Suprapubic skin (tissue), 4 donors: ENCODE measurements at regions not wholly inside any gene's neighbourhood (a gene's known extent, or its start where the extent isn't known, plus 50 kb on each side); places are given as distances from the start of the nearest gene placed in this dataset.

Experiments used
- DNase-seq, 2 donors: peaks; one replicate each; pipeline ENCODE4 v3.0.0-alpha.2; 2019; ENCODE audit warnings: low spot score in 2 of 2
- H3K27ac ChIP-seq: fragments of 200-600 bp; sonication (generic); one replicate; pipeline ENCODE4 v1.5.1; 2019
- H3K27me3 ChIP-seq: fragments of 200-600 bp; sonication (generic); one replicate; pipeline ENCODE4 v1.5.1; 2019
- H3K36me3 ChIP-seq: fragments of 200-600 bp; sonication (generic); one replicate; pipeline ENCODE4 v1.5.1; 2019
- H3K4me1 ChIP-seq: fragments of 200-600 bp; sonication (generic); one replicate; pipeline ENCODE4 v1.5.1; 2019
- H3K4me3 ChIP-seq: fragments of 200-600 bp; sonication (generic); one replicate; pipeline ENCODE4 v1.5.1; 2019; ENCODE audit warnings: mild to moderate bottlenecking
- H3K9me3 ChIP-seq: fragments of 200-600 bp; sonication (generic); one replicate; pipeline ENCODE4 v1.5.1; 2019
- EP300 ChIP-seq: sonication (generic); formaldehyde crosslinking; IDR thresholded peaks from one replicate; pipeline ENCODE4 v1.6.1; 2017; ENCODE audit warnings: antibody characterized with exemption
- POLR2A ChIP-seq, 2 donors: fragments of 450-650 bp; IDR thresholded peaks; one replicate each; pipeline ENCODE4 v1.6.1; 2017; ENCODE audit warnings: antibody characterized with exemption in 2 of 2, mild to moderate bottlenecking in 2 of 2, moderate library complexity in 2 of 2
- POLR2AphosphoS5 ChIP-seq, 3 donors: sonication (generic); formaldehyde crosslinking; IDR thresholded peaks; one replicate each; pipeline ENCODE4 v1.6.1; 2017; ENCODE audit warnings: antibody characterized with exemption in 3 of 3
- WGBS: methylation state at CpG from one replicate; pipeline ENCODE4 v1.1.5; 2018; 5-methylcytosine and 5-hydroxymethylcytosine counted together
- TF ChIP-seq, protein P1 (sequence below), 2 donors: fragments of 200-600 bp in 1 of 2; fragments of 450-650 bp in 1 of 2; sonication (generic) in 1 of 2; IDR thresholded peaks; one replicate each; pipeline ENCODE4 v1.5.1; 2016 to 2019; ENCODE audit warnings: antibody characterized with exemption in 2 of 2, mild to moderate bottlenecking in 1 of 2, moderate library complexity in 1 of 2

DNA sequence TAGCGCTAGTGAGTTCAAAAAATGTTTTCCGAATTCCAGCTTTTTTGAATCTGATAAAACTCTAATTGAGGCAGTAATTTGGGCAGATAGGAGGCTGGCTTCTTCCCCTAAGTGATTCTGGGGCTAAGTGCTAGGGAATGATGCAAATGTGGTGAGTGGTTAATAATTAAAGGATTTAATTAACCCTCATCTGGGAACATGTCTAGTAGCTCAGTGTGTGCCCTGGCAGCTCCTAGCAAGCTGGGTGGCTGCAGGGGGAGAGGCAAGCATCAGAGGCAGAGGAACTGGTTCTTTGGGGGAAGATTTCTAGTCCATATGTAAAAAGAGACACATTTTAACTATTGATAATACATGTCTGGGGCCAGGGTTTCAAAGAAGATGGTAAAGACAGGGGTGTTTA, 354.5 kb downstream of the WDR11 start:
- Histone ChIP-seq H3K4me3 (no peak overlapping the region), H3K36me3 (no peaks in the 10 kb centered on the region), H3K4me1 (no peaks in the 10 kb centered on the region), H3K27me3 (no peaks in the 10 kb centered on the region), H3K9me3 (no peaks in the 10 kb centered on the region), H3K27ac (no peak overlapping the region)
- DNase-seq, result no peak
- TF ChIP-seq, protein P1, sequence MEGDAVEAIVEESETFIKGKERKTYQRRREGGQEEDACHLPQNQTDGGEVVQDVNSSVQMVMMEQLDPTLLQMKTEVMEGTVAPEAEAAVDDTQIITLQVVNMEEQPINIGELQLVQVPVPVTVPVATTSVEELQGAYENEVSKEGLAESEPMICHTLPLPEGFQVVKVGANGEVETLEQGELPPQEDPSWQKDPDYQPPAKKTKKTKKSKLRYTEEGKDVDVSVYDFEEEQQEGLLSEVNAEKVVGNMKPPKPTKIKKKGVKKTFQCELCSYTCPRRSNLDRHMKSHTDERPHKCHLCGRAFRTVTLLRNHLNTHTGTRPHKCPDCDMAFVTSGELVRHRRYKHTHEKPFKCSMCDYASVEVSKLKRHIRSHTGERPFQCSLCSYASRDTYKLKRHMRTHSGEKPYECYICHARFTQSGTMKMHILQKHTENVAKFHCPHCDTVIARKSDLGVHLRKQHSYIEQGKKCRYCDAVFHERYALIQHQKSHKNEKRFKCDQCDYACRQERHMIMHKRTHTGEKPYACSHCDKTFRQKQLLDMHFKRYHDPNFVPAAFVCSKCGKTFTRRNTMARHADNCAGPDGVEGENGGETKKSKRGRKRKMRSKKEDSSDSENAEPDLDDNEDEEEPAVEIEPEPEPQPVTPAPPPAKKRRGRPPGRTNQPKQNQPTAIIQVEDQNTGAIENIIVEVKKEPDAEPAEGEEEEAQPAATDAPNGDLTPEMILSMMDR (IDR thresholded peaks at IDR 0.05), result no peak
- TF ChIP-seq POLR2AphosphoS5 (IDR thresholded peaks at IDR 0.05) (no peak), POLR2A (IDR thresholded peaks at IDR 0.05) (no peak), EP300 (no peak)
- 83% methylated on average over 2 of the region's 2 CpGs for WGBS

DNA sequence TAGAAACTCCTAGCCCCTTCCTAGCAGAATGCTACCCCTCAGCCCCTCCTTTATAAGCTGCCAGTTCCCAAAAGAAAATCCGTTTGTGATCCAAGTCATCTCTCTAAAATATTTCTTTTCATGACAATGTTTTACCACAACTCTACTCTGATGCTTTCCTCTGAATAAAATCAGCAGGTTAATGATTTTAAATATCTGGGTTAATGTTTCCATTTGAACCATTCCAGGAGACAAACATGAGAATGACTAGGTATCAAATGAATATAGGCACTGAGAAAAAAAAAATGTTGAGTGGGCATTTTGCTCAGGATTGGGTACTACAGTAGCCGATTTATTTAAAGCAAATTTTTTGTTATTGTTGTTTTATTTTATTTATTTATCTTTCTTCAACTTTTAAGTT, 360.3 kb downstream of the WDR11 start:
- TF ChIP-seq POLR2A (IDR thresholded peaks at IDR 0.05), result no peak
- no peak for TF ChIP-seq POLR2AphosphoS5 (IDR thresholded peaks at IDR 0.05)
- TF ChIP-seq, protein P1 (IDR thresholded peaks at IDR 0.05), result no peak
- no peak for TF ChIP-seq EP300
- Histone ChIP-seq H3K4me1 (peaks cover 8% of the 10 kb centered on the region), H3K4me3 (no peak overlapping the region), H3K36me3 (no peaks in the 10 kb centered on the region), H3K9me3 (no peaks in the 10 kb centered on the region), H3K27me3 (no peaks in the 10 kb centered on the region), H3K27ac (no peak overlapping the region)
- WGBS, result 87% methylated on average over 2 of the region's 2 CpGs
- no peak for DNase-seq

DNA sequence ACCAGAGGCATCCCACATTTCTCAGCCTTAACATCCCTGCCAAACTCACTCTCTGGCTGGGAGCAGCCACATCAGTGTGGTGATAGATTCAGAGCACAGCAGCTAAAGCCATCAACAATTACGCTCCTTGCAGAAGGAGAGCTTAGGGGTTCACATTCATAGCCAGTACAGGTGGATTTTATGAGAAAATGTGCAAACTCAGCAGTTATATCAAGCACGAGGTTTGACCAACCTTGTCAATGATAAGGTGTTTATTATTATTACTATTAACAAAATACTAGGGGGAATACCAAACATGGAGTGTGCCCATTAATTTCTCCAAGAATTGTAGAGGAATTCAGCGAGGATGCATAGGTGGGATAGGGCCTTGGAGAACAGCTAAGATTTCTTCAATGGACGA, 362.3 kb downstream of the WDR11 start:
- no peak for TF ChIP-seq EP300
- no peak for TF ChIP-seq POLR2A (IDR thresholded peaks at IDR 0.05)
- TF ChIP-seq, protein P1 (IDR thresholded peaks at IDR 0.05), result no peak
- TF ChIP-seq POLR2AphosphoS5 (IDR thresholded peaks at IDR 0.05), result no peak
- DNase-seq, result no peak
- no peak overlapping the region for H3K4me3 ChIP-seq
- 94% methylated on average over 4 of the region's 4 CpGs for WGBS
- no peaks in the 10 kb centered on the region for H3K27me3 ChIP-seq
- no peaks in the 10 kb centered on the region for H3K36me3 ChIP-seq
- no peak overlapping the region for H3K27ac ChIP-seq
- H3K9me3 ChIP-seq, result no peaks in the 10 kb centered on the region
- peaks cover 22% of the 10 kb centered on the region for H3K4me1 ChIP-seq

DNA sequence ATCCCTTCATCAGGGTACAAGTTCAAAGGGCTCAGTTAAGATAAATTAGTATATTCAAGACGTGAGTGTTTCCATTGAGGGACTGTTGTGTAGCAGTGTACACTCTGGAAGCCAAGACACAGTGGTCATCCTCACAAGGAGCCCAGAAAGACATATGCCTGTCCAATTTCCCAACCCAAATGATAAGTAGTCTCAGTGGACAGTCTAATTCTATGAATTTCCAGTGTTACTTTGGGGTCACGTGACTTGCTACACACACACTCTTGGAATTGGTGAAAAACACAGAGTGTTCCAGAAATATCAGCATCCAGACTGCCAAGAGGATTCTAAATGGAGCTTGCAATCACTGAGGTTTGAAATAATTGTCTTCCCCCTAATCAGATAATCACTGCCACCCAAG, 365.1 kb downstream of the WDR11 start:
- TF ChIP-seq POLR2AphosphoS5 (IDR thresholded peaks at IDR 0.05) (no peak), EP300 (no peak), POLR2A (IDR thresholded peaks at IDR 0.05) (no peak)
- TF ChIP-seq, protein P1 (IDR thresholded peaks at IDR 0.05), result no peak
- WGBS, result 45% methylated on average over 2 of the region's 2 CpGs
- Histone ChIP-seq H3K27ac (peak overlapping the region; percentile 77), H3K36me3 (no peaks in the 10 kb centered on the region), H3K4me3 (no peak overlapping the region), H3K9me3 (no peaks in the 10 kb centered on the region), H3K4me1 (peaks cover 22% of the 10 kb centered on the region), H3K27me3 (no peaks in the 10 kb centered on the region)
- DNase-seq, result no peak

DNA sequence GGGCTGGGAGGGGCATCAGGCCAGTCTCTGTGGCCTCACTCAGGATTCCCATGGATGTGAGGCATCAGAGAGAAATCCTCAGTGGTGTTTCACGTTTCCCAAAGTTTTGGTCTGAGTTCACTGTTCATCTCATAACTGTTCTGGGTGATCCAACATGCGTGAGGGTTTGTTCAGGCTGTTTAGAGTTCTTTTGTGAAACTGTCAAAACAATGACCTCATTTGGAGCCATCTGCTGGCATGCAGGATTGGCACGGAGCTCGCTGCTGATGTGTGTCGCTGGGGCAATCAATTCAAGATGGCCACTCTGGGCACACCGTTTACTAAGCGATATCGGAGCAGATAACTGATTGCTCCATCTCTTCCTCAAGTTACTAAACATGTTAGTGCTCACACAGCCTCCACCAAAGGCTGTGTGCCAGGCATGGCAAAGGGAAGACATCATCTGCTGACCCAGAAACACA, 365.6 kb downstream of the WDR11 start:
- 16% methylated on average over 8 of the region's 8 CpGs for WGBS
- Histone ChIP-seq H3K36me3 (no peaks in the 10 kb centered on the region), H3K4me3 (no peak overlapping the region), H3K27ac (peak overlapping the region; percentile 77), H3K27me3 (no peaks in the 10 kb centered on the region), H3K4me1 (peaks cover 22% of the 10 kb centered on the region), H3K9me3 (no peaks in the 10 kb centered on the region)
- peak; percentile 86 to 87 for DNase-seq
- TF ChIP-seq POLR2A (IDR thresholded peaks at IDR 0.05) (no peak), POLR2AphosphoS5 (IDR thresholded peaks at IDR 0.05) (peak; percentile 22 to 89 (median 86))

DNA sequence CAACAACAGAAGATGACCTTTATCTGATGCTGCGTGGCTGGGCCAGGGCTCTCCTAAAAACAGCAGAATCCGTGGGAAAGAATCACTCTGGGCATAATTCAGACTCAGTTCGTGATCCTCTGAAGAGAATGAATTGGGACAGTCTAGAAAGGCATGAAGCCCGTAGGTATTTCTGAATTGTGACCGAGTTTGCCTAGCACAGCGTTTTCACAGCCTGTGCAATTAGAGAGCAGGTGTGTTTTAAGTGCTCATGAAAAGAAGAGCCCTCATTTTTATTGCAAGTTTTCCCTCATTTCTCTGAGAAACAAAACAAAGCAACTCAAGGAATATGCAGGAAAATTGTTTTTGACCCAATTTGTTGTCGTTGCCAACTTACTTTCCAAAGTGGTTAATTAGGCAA, 366.2 kb downstream of the WDR11 start:
- H3K27me3 ChIP-seq, result no peaks in the 10 kb centered on the region
- H3K27ac ChIP-seq, result peak overlapping the region; percentile 55
- no peak overlapping the region for H3K4me3 ChIP-seq
- no peak for DNase-seq
- H3K36me3 ChIP-seq, result no peaks in the 10 kb centered on the region
- WGBS, result 26% methylated on average over 7 of the region's 7 CpGs
- TF ChIP-seq POLR2AphosphoS5 (IDR thresholded peaks at IDR 0.05) (no peak), POLR2A (IDR thresholded peaks at IDR 0.05) (no peak), EP300 (no peak)
- TF ChIP-seq, protein P1 (IDR thresholded peaks at IDR 0.05), result no peak
- H3K9me3 ChIP-seq, result no peaks in the 10 kb centered on the region
- H3K4me1 ChIP-seq, result peaks cover 22% of the 10 kb centered on the region
